SK-N-MC (cell line): ENCODE measurements at regions not wholly inside any gene's neighbourhood (a gene's known extent, or its start where the extent isn't known, plus 50 kb on each side); places are given as distances from the start of the nearest gene placed in this dataset.

ENCODE experiments used
- EZH2 ChIP-seq: fragments of 200-600 bp; sonication (generic); IDR thresholded peaks from one replicate; pipeline ENCODE4 v1.6.1; 2017; ENCODE audit warnings: antibody characterized with exemption
- POLR2AphosphoS5 ChIP-seq: IDR thresholded peaks from 2 replicates; pipeline ENCODE4 v1.6.1; 2012; ENCODE audit warnings: mild to moderate bottlenecking, low read depth, low read length, borderline replicate concordance

- TF ChIP-seq POLR2AphosphoS5 (no peak), EZH2 (no peak)
Measured at GRCh38 chr20:10745790-10746189, 72.0 kb upstream of the JAG1 start.
